ENCODE measurements at regions not wholly inside any gene's neighbourhood (a gene's known extent, or its start where the extent isn't known, plus 50 kb on each side); places are given as distances from the start of the nearest gene placed in this dataset.

- no peak overlapping the region for H3K4me3 ChIP-seq (ENCODE audit: control insufficient read depth, low read depth, low read length)
- DNase-seq (ENCODE audit: low read depth) = no peak
- TF ChIP-seq CTCF (conservative IDR thresholded peaks at IDR 0.05; ENCODE audit: control insufficient read depth, insufficient read depth, low read depth, low read length) = no peak
These were observed 102.3 kb upstream of the PCDH7 start for GRCh38 chr4:30617836-30618235.

GRCh38 chr4:30619679-30620078, 100.5 kb upstream of the PCDH7 start:
- no peak for TF ChIP-seq CTCF (conservative IDR thresholded peaks at IDR 0.05; ENCODE audit: control insufficient read depth, insufficient read depth, low read depth, low read length)
- no peak overlapping the region for H3K4me3 ChIP-seq (ENCODE audit: control insufficient read depth, low read depth, low read length)
- peak; percentile 78 for DNase-seq (ENCODE audit: low read depth)

GRCh38 chr4:30620711-30621110, 99.5 kb upstream of the PCDH7 start:
- H3K4me3 ChIP-seq (ENCODE audit: control insufficient read depth, low read depth, low read length) = no peak overlapping the region
- no peak for DNase-seq (ENCODE audit: low read depth)
- TF ChIP-seq CTCF (conservative IDR thresholded peaks at IDR 0.05; ENCODE audit: control insufficient read depth, insufficient read depth, low read depth, low read length) = no peak

- DNase-seq (ENCODE audit: low read depth) = no peak
- no peak for TF ChIP-seq CTCF (conservative IDR thresholded peaks at IDR 0.05; ENCODE audit: control insufficient read depth, insufficient read depth, low read depth, low read length)
- no peak overlapping the region for H3K4me3 ChIP-seq (ENCODE audit: control insufficient read depth, low read depth, low read length)
These were observed 89.7 kb upstream of the PCDH7 start for GRCh38 chr4:30630431-30630830.

- DNase-seq (ENCODE audit: low read depth) = no peak
- TF ChIP-seq CTCF (conservative IDR thresholded peaks at IDR 0.05; ENCODE audit: control insufficient read depth, insufficient read depth, low read depth, low read length) = no peak
- H3K4me3 ChIP-seq (ENCODE audit: control insufficient read depth, low read depth, low read length) = no peak overlapping the region
These were observed 87.4 kb upstream of the PCDH7 start for GRCh38 chr4:30632751-30633150.

- no peak overlapping the region for H3K4me3 ChIP-seq (ENCODE audit: control insufficient read depth, low read depth, low read length)
- TF ChIP-seq CTCF (conservative IDR thresholded peaks at IDR 0.05; ENCODE audit: control insufficient read depth, insufficient read depth, low read depth, low read length) = no peak
- no peak for DNase-seq (ENCODE audit: low read depth)
These were observed 78.8 kb upstream of the PCDH7 start for GRCh38 chr4:30641345-30641744.

GRCh38 chr4:30642567-30642966, 77.6 kb upstream of the PCDH7 start:
- no peak for TF ChIP-seq CTCF (conservative IDR thresholded peaks at IDR 0.05; ENCODE audit: control insufficient read depth, insufficient read depth, low read depth, low read length)
- H3K4me3 ChIP-seq (ENCODE audit: control insufficient read depth, low read depth, low read length) = no peak overlapping the region
- DNase-seq (ENCODE audit: low read depth) = peak; percentile 6
